ENCODE measurements at regions not wholly inside any gene's neighbourhood (a gene's known extent, or its start where the extent isn't known, plus 50 kb on each side); places are given as distances from the start of the nearest gene placed in this dataset.
"Not testable (repeated sequence)": the region's sequence is repeated elsewhere in the genome, so short reads cannot be mapped to it uniquely, and the experiment has no call there.

DNA sequence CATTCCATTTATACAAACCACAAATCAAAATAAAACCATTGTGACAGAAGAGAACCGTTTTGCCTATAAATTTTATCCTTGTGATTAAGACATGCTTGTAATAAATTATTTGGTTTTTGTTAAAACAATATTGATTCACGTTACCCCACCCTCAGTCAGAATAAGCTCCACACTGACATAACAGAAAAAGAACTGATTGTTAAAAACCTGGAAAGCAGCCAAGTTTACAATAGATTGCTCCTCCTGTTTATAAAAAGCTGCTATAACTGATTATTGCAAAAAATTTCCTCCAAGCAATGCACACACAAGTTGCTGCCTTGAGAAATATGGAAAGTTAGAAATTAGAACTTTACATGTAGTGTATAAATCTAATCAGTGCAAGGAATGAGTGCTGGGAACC is 263.5 kb downstream of the SETD4 start:
- no peak overlapping the region for H3K4me3 ChIP-seq (ENCODE audit: low read depth, low read length)
- no peaks in the 10 kb centered on the region for H3K9me3 ChIP-seq (ENCODE audit: control insufficient read depth, insufficient read depth, low read depth, low read length)

DNA sequence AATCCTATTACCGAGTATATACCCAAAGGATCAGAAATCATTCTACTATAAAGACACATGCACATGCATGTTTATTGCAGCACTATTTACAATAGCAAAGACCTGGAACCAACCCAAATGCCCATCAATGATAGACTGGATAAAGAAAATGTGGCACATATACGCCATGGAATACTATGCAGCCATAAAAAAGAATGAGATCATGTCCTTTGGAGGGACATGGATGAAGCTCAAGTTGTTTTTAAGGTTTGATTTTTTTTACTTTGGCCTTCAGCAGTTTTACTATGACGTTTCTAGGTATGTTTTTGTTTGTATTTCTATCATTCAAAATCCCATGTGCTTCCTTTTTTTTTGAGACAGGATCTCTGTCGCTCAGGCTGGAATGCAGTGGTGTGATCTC is 265.8 kb downstream of the SETD4 start:
- not testable (repeated sequence) for H3K27me3 ChIP-seq (ENCODE audit: control insufficient read depth, insufficient read depth, low read length)

More for the DNA sequence above, 263.5 kb downstream of the SETD4 start:
- no peaks in the 10 kb centered on the region for H3K27me3 ChIP-seq (ENCODE audit: control insufficient read depth, insufficient read depth, low read length)
- H3K27ac ChIP-seq (ENCODE audit: low read depth, low read length) = no peak overlapping the region
- peaks cover 13% of the 10 kb centered on the region for H3K4me1 ChIP-seq (ENCODE audit: control insufficient read depth, insufficient read depth, low read length)
- H3K36me3 ChIP-seq (ENCODE audit: control insufficient read depth, insufficient read depth, low read length) = no peaks in the 10 kb centered on the region
- H3K9ac ChIP-seq (ENCODE audit: low read length) = no peak overlapping the region

DNA sequence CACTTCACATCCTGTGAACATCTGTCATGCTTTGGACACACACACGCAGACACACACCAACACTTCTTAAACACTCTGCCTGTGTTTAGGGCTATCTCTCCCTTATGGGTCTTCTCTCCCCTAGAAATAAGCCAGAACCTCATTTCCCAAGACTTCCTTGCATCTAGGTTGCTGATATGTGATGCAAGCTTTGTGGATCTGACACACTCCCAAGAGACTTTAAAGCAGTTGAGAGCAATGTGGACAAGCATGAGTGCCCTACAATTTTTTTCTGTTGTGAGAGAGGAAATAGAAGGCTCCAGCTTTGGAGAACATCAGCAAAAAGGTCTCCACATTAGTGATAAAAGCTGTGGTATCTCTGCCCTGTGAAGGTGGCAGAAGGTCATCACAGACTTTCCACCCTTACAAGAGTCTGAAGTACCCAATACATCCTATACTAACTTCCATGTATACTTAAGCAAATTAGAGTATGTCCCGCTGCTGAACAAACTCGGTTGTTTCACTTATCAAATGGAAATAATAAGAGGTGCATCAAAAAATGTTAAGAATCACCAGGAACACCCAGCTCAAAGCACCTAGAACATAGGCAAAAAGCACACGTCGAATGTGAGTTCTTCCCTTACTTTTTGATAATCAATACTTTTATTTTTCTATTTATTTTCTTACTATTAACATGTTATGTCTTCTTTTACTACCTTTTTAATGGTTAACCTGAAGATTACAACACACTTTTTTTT is 267.6 kb downstream of the SETD4 start:
- Histone ChIP-seq H3K9ac (ENCODE audit: low read length) (no peak overlapping the region), H3K27me3 (ENCODE audit: control insufficient read depth, insufficient read depth, low read length) (no peaks in the 10 kb centered on the region), H3K36me3 (ENCODE audit: control insufficient read depth, insufficient read depth, low read length) (no peaks in the 10 kb centered on the region)

More for the DNA sequence above, 265.8 kb downstream of the SETD4 start:
- H3K4me1 ChIP-seq (ENCODE audit: control insufficient read depth, insufficient read depth, low read length); H3K27ac ChIP-seq (ENCODE audit: low read depth, low read length); H3K9me3 ChIP-seq (ENCODE audit: control insufficient read depth, insufficient read depth, low read depth, low read length); H3K4me3 ChIP-seq (ENCODE audit: low read depth, low read length); H3K9ac ChIP-seq (ENCODE audit: low read length); H3K36me3 ChIP-seq (ENCODE audit: control insufficient read depth, insufficient read depth, low read length): not testable (repeated sequence)

DNA sequence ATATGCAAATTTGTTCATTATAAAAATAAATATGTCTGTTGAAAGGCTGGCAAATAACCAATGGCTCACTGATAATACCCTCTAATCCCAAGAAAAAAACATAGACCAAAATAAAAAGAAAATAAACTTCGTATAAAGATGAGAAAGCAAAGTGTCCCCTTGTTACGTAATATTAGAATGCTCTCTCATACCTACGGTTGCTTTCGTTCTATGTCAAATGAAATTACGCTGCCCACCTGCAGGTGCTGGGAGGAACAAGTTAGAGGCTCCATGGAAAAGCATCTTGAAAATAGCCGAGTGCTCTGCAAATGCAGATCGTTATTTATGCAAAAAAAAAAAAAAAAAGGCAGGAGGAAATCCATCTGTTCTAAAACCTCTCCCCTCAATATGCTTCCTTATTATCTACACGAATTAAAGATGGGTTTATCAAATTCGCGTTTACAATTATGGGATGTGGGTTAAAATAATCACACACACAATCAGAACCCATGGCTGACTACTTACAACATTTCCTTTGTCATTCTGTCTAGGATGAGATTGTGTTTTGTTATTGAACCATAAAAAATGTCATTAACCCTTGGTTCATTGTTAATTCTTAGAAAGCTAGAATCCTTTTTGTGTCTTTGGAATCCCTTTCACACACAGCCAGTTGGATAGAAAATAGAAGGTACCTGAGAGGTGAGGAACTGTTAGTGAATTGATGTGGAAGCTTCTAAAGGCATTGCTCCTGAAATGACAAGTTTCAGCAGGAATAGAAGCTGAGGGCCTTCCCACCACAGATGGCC is 268.6 kb downstream of the SETD4 start:
- Histone ChIP-seq H3K4me3 (ENCODE audit: low read depth, low read length) (no peak overlapping the region), H3K4me1 (ENCODE audit: control insufficient read depth, insufficient read depth, low read length) (no peaks in the 10 kb centered on the region), H3K27ac (ENCODE audit: low read depth, low read length) (no peak overlapping the region), H3K36me3 (ENCODE audit: control insufficient read depth, insufficient read depth, low read length) (no peaks in the 10 kb centered on the region), H3K9ac (ENCODE audit: low read length) (no peak overlapping the region), H3K27me3 (ENCODE audit: control insufficient read depth, insufficient read depth, low read length) (no peaks in the 10 kb centered on the region), H3K9me3 (ENCODE audit: control insufficient read depth, insufficient read depth, low read depth, low read length) (peaks cover 5% of the 10 kb centered on the region; the same call in 1 of the 2 replicates)

More for the DNA sequence above, 267.6 kb downstream of the SETD4 start:
- Histone ChIP-seq H3K9me3 (ENCODE audit: control insufficient read depth, insufficient read depth, low read depth, low read length) (peaks cover 5% of the 10 kb centered on the region; the same call in 1 of the 2 replicates), H3K27ac (ENCODE audit: low read depth, low read length) (no peak overlapping the region), H3K4me1 (ENCODE audit: control insufficient read depth, insufficient read depth, low read length) (peaks cover 4% of the 10 kb centered on the region; the same call in 1 of the 2 replicates), H3K4me3 (ENCODE audit: low read depth, low read length) (no peak overlapping the region)

DNA sequence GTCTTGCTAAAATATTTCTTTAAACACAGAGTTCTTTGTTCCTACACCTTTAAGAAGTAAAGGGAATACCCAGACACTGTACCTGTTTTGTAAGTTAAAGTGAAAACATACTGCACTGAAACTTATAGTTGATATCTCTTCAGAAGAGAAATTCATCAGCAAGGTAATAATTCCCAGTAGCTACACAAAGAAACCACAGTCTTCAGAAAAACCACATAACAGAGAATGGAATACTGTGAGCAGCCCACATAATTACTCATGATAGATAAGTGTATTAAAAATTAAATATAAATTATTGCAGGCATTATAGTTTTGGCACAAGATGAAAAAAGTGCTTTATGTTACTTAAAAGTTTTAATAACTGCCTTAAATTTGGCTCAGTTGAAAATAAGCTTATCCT is 276.6 kb downstream of the SETD4 start:
- Histone ChIP-seq H3K4me3 (ENCODE audit: low read depth, low read length) (no peak overlapping the region), H3K27me3 (ENCODE audit: control insufficient read depth, insufficient read depth, low read length) (no peaks in the 10 kb centered on the region), H3K9me3 (ENCODE audit: control insufficient read depth, insufficient read depth, low read depth, low read length) (no peaks in the 10 kb centered on the region), H3K9ac (ENCODE audit: low read length) (no peak overlapping the region), H3K4me1 (ENCODE audit: control insufficient read depth, insufficient read depth, low read length) (no peaks in the 10 kb centered on the region), H3K27ac (ENCODE audit: low read depth, low read length) (no peak overlapping the region), H3K36me3 (ENCODE audit: control insufficient read depth, insufficient read depth, low read length) (no peaks in the 10 kb centered on the region)

DNA sequence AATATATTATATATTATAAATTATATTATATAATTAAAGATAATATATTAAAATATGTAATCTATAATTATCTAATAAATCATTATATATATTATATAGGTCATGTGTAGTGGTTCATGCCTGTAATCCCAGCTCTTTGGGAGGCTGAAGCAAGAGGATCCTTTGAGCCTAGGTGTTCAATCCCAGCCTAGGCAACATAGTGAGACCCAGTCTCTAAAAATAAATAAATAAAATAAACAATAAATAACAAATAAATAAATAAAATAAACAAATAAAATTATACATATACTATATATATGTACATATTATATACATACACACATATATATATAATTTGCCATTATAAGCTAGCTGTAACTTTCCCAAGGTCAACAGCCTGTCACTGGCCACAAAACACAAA is 277.7 kb downstream of the SETD4 start:
- Histone ChIP-seq H3K27ac (ENCODE audit: low read depth, low read length) (no peak overlapping the region), H3K9ac (ENCODE audit: low read length) (no peak overlapping the region), H3K9me3 (ENCODE audit: control insufficient read depth, insufficient read depth, low read depth, low read length) (no peaks in the 10 kb centered on the region), H3K4me3 (ENCODE audit: low read depth, low read length) (no peak overlapping the region), H3K27me3 (ENCODE audit: control insufficient read depth, insufficient read depth, low read length) (no peaks in the 10 kb centered on the region), H3K36me3 (ENCODE audit: control insufficient read depth, insufficient read depth, low read length) (no peaks in the 10 kb centered on the region), H3K4me1 (ENCODE audit: control insufficient read depth, insufficient read depth, low read length) (no peaks in the 10 kb centered on the region)

DNA sequence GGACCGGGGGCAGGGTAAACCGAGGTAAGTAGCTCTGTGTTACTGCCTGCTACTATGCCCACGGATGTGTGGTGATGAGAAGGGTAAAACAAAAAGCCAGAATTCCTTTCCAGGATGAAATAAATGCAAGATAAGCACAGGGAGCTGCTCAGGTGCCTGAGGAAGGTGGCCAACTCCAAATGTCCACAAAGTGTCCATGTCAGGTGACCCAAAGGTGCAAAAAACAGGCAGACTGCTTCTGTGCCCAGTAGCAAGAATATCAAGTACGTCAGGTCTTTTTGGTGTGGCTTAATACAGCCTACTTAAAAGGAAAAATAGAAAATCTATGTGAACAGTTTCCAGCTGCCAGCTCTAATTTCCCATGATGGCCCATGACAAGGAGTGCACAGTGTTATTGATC is 279.3 kb downstream of the SETD4 start:
- H3K27ac ChIP-seq (ENCODE audit: low read depth, low read length) = no peak overlapping the region
- H3K9me3 ChIP-seq (ENCODE audit: control insufficient read depth, insufficient read depth, low read depth, low read length) = no peaks in the 10 kb centered on the region
- H3K4me1 ChIP-seq (ENCODE audit: control insufficient read depth, insufficient read depth, low read length) = no peaks in the 10 kb centered on the region
- H3K27me3 ChIP-seq (ENCODE audit: control insufficient read depth, insufficient read depth, low read length) = no peaks in the 10 kb centered on the region
- H3K4me3 ChIP-seq (ENCODE audit: low read depth, low read length) = no peak overlapping the region
- no peak overlapping the region for H3K9ac ChIP-seq (ENCODE audit: low read length)
- no peaks in the 10 kb centered on the region for H3K36me3 ChIP-seq (ENCODE audit: control insufficient read depth, insufficient read depth, low read length)

DNA sequence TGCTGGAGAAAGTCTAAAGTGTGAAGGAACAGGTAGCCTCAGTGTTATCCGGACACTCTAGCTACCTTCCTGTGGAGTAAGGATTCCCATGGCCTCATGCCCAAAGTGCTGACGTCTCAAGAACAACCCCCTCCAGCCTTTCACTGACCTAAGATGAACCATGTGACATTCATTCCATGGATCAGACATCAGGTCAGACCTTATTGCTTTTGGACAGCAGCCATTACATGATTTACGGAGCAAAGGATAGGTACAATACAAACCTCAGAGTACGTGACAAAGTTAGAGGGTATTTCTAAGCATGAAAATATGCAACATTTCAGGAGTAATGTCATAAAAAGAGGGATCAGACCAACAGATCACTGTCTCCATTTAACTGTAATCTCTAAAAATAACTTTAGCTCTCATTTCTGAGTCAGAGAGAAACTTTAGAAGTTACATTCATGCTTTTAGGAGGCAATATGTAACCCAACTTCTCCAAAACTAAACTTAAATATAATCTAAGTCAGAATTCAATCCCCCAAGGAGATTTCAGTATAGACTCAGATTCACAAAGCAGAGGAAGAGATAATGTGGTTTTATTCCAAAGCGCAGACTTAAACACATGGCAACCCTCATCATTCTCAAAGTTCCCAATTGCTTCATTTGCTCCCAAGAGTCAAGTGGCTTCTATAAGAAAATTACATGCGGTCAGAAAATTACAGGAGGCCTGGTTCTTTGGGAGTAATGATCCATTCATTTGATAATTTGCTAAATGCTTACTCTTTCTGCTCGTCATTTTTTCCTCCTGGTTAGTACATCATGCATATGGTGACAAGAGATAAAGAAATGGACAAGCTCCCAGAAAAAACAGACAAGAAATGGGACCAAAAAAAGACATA is 280.4 kb downstream of the SETD4 start:
- Histone ChIP-seq H3K36me3 (ENCODE audit: control insufficient read depth, insufficient read depth, low read length) (no peaks in the 10 kb centered on the region), H3K27ac (ENCODE audit: low read depth, low read length) (no peak overlapping the region), H3K27me3 (ENCODE audit: control insufficient read depth, insufficient read depth, low read length) (no peaks in the 10 kb centered on the region), H3K9me3 (ENCODE audit: control insufficient read depth, insufficient read depth, low read depth, low read length) (no peaks in the 10 kb centered on the region), H3K9ac (ENCODE audit: low read length) (no peak overlapping the region), H3K4me3 (ENCODE audit: low read depth, low read length) (no peak overlapping the region), H3K4me1 (ENCODE audit: control insufficient read depth, insufficient read depth, low read length) (no peaks in the 10 kb centered on the region)

DNA sequence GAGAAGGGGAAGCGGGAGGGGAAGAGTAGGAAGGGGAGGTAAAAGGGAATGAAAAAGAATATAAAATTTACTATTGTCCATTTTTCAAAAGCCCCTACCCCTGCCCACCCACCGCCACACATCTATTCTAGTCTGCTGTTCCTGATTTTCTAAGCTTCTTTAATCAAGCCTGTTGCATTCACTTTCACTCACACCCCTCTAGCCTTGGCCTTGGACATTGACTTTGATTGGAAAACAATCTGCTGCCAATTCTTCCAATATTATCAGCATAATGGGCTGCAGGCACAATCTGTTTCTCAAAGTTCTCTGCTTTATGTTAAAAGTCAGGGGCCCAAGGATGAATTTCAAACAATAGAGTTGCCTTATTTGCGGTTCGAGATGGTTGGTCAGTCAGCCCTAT is 281.2 kb downstream of the SETD4 start:
- Histone ChIP-seq H3K4me3 (ENCODE audit: low read depth, low read length) (no peak overlapping the region), H3K9me3 (ENCODE audit: control insufficient read depth, insufficient read depth, low read depth, low read length) (no peaks in the 10 kb centered on the region), H3K36me3 (ENCODE audit: control insufficient read depth, insufficient read depth, low read length) (no peaks in the 10 kb centered on the region), H3K27ac (ENCODE audit: low read depth, low read length) (no peak overlapping the region), H3K4me1 (ENCODE audit: control insufficient read depth, insufficient read depth, low read length) (no peaks in the 10 kb centered on the region), H3K9ac (ENCODE audit: low read length) (no peak overlapping the region), H3K27me3 (ENCODE audit: control insufficient read depth, insufficient read depth, low read length) (no peaks in the 10 kb centered on the region)

DNA sequence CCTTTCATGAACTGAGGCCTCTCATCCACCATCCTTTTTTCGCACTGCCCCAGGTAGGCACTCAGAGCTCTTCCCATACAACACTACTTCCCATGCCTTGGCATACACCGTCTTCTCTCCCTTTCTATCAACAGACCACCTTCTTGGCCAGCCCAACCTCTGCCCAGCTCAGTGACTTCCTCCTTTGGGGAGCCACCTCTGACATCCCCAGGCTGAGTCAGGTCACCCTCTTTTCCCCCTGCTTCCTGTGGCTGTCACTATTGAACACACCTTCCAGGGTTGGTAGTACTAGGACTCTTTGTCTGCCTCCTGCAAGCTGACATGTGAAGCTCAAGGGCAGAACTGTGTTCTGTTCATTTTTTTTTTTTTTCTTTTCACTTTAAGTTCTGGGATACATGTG is 283.2 kb downstream of the SETD4 start:
- Histone ChIP-seq H3K4me3 (ENCODE audit: low read depth, low read length) (no peak overlapping the region), H3K4me1 (ENCODE audit: control insufficient read depth, insufficient read depth, low read length) (no peaks in the 10 kb centered on the region), H3K9me3 (ENCODE audit: control insufficient read depth, insufficient read depth, low read depth, low read length) (no peaks in the 10 kb centered on the region), H3K9ac (ENCODE audit: low read length) (no peak overlapping the region), H3K27me3 (ENCODE audit: control insufficient read depth, insufficient read depth, low read length) (no peaks in the 10 kb centered on the region), H3K36me3 (ENCODE audit: control insufficient read depth, insufficient read depth, low read length) (no peaks in the 10 kb centered on the region), H3K27ac (ENCODE audit: low read depth, low read length) (no peak overlapping the region)
